ENCODE measurements at regions not wholly inside any gene's neighbourhood (a gene's known extent, or its start where the extent isn't known, plus 50 kb on each side); places are given as distances from the start of the nearest gene placed in this dataset.

DNA sequence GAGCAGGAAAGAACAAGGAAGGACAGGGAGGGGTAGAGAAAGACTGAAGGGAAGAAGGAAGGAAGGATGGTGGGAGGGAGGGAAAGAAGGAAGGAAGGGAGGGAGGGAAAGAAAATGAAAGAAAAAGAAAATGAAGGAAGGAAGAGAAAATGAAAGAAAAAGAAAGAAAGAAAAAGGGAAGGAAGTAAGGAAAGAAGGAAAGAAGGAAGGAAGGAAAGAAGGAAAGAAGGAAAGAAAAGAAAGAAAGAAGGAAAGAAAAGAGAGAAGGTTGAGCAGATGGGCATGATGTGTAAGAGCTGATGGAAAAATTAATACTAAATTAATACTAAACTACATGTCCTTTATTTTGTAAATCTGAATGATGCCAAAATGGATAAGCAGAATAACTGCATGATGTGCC is 418.3 kb upstream of the CDIN1 start:
- TF ChIP-seq, protein P1, sequence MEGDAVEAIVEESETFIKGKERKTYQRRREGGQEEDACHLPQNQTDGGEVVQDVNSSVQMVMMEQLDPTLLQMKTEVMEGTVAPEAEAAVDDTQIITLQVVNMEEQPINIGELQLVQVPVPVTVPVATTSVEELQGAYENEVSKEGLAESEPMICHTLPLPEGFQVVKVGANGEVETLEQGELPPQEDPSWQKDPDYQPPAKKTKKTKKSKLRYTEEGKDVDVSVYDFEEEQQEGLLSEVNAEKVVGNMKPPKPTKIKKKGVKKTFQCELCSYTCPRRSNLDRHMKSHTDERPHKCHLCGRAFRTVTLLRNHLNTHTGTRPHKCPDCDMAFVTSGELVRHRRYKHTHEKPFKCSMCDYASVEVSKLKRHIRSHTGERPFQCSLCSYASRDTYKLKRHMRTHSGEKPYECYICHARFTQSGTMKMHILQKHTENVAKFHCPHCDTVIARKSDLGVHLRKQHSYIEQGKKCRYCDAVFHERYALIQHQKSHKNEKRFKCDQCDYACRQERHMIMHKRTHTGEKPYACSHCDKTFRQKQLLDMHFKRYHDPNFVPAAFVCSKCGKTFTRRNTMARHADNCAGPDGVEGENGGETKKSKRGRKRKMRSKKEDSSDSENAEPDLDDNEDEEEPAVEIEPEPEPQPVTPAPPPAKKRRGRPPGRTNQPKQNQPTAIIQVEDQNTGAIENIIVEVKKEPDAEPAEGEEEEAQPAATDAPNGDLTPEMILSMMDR (IDR thresholded peaks at IDR 0.05; ENCODE audit: borderline replicate concordance, extremely low read depth, low read length, poor library complexity, severe bottlenecking): no peak
- no peak for TF ChIP-seq EZH2 (IDR thresholded peaks at IDR 0.05; ENCODE audit: borderline replicate concordance, low read depth, low read length, severe bottlenecking)

Measured in DND-41 (cell line).